Heart left ventricle (tissue), 16 donors: ENCODE measurements at regions not wholly inside any gene's neighbourhood (a gene's known extent, or its start where the extent isn't known, plus 50 kb on each side); places are given as distances from the start of the nearest gene placed in this dataset.
"Not testable (repeated sequence)": the region's sequence is repeated elsewhere in the genome, so short reads cannot be mapped to it uniquely, and the experiment has no call there.

Experiments
- ATAC-seq, 4 donors: fragments of 200-7000 bp; cut with Tn5 transposase; one replicate each; pipeline ENCODE4 v1.9.1; 2020 to 2022; ENCODE audit warnings: moderate library complexity in 4 of 4, mild to moderate bottlenecking in 3 of 4, moderate number of reproducible peaks in 1 of 4
- DNase-seq, 5 donors: peaks; one replicate each; pipeline ENCODE4 v3.0.0-alpha.2; 2020
- H3K27ac ChIP-seq, 12 donors: fragments of 200-600 bp; sonication (generic) in 4 of 12; one replicate each; pipeline versions ENCODE4 v1.5.0 to v1.8.0; 2016 to 2022; ENCODE audit warnings: mild to moderate bottlenecking in 2 of 12
- H3K27me3 ChIP-seq, 9 donors: fragments of 200-600 bp; sonication (generic) in 2 of 9; one replicate each; pipeline versions ENCODE4 v1.5.1 to v1.8.0; 2016 to 2022; ENCODE audit warnings: mild to moderate bottlenecking in 3 of 9
- H3K36me3 ChIP-seq, 9 donors: fragments of 200-600 bp; sonication (generic) in 2 of 9; one replicate each; pipeline versions ENCODE4 v1.5.0 to v1.8.0; 2018 to 2022; ENCODE audit warnings: mild to moderate bottlenecking in 2 of 9
- H3K4me1 ChIP-seq, 12 donors: fragments of 200-600 bp; sonication (generic) in 4 of 12; one replicate each; pipeline versions ENCODE4 v1.5.0 to v1.8.0; 2016 to 2022; ENCODE audit warnings: mild to moderate bottlenecking in 3 of 12
- H3K4me3 ChIP-seq, 12 donors: fragments of 200-600 bp; sonication (generic) in 4 of 12; one replicate each; pipeline versions ENCODE4 v1.5.0 to v1.8.0; 2017 to 2022; ENCODE audit warnings: mild to moderate bottlenecking in 9 of 12, moderate library complexity in 4 of 12
- H3K9me3 ChIP-seq, 12 donors: fragments of 200-600 bp; sonication (generic) in 4 of 12; one replicate each; pipeline versions ENCODE4 v1.5.0 to v1.8.0; 2016 to 2022; ENCODE audit warnings: mild to moderate bottlenecking in 1 of 12
- POLR2A ChIP-seq, 2 donors: fragments of 450-650 bp; IDR thresholded peaks; one replicate each; pipeline ENCODE4 v1.6.1; 2017; ENCODE audit warnings: antibody characterized with exemption in 2 of 2, mild to moderate bottlenecking in 2 of 2, moderate library complexity in 2 of 2
- WGBS, 4 donors: extraction: QIAGEN DNeasy Blood & Tissue Kit in 2 of 4; methylation state at CpG; one replicate each; pipeline versions ENCODE4 v1.1.5 to v1.1.7; 2013 to 2018; 5-methylcytosine and 5-hydroxymethylcytosine counted together
- intact Hi-C, 10 donors: fragments of 100-400 bp; cut with DNase I; formaldehyde crosslinking; loops; one replicate each; pipeline versions ENCODE4 v1.11.1 to v1.14.2; 2022
- TF ChIP-seq, protein P1 (sequence below), 12 donors: fragments of 200-600 bp; sonication (generic) in 4 of 12; IDR thresholded peaks; one replicate each; pipeline versions ENCODE4 v1.5.0 to v1.8.0; 2018 to 2022; ENCODE audit warnings: antibody characterized with exemption in 12 of 12, mild to moderate bottlenecking in 5 of 12
- donor health status: ischemic (EF 13 %, LVEDD 7.1; RV severe dilation, severe dysfunction).
- donor health status: healthy with polysubstance abuse.
- donor health status: DM: no; HTN: yes; CAD: no.
- donor health status: DM: no; HTN: no; CAD: no.
- donor health status: ischemic (EF 25% LVEDD 6.9; RV normal size, moderate dysfunction).
- donor health status: ischemic (EF 25% LVEDD 5.7; RV mildly dilated, moderate dysfunction).
- donor health status: healthy.
- donor health status: DM: yes; HTN: yes; CAD: no.
- donor health status: ischemic (EF 35%, LVEDD 5.7; RV mildly dilated, moderate dysfunction).
- donor health status: nonischemic (EF 11% LVEDD 7.7; RV severe dilation, severe dysfunction).
- donor health status: DM: yes; HTN: yes; CAD: no.
- donor health status: PGD.
- donor health status: ischemic (EF 29% LVEDD 5.4; RV normal size, mild dysfunction).
- donor health status: nonischemic (EF 23%, LVEDD 6.1; RV moderate dilation, normal function).

DNA sequence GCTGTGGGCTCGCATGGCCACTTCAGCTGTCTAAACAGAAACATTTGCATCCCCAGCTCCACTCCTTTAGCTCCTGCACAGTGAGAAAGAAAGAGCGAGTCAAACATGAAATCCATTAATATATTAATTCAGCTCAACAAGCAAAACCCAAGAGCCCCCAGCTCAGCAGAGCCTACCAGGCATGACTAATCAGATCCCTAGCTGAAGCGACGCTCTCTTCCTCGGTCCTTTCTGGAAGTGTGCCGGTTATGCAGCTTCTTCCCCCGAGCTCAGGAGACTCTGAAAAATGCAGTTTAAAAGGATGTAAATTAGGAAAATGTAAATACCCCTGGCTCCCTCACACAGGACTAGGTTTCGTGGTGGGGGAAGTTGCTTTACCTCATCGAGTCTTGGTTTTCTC is 221.5 kb downstream of the ANKRD30B start:
- Histone ChIP-seq H3K4me1 (no peaks in the 10 kb centered on the region), H3K27ac (no peak overlapping the region), H3K4me3 (no peak overlapping the region), H3K36me3 (no peaks in the 10 kb centered on the region), H3K27me3 (no peaks in the 10 kb centered on the region), H3K9me3 (no peaks in the 10 kb centered on the region)
- intact Hi-C loops, result no loop called here
- no peak for ATAC-seq
- 55 to 71% (median 61%) methylated on average over 9 of the region's 9 CpGs for WGBS, 4 donors
- DNase-seq, result no peak
- TF ChIP-seq, protein P1, sequence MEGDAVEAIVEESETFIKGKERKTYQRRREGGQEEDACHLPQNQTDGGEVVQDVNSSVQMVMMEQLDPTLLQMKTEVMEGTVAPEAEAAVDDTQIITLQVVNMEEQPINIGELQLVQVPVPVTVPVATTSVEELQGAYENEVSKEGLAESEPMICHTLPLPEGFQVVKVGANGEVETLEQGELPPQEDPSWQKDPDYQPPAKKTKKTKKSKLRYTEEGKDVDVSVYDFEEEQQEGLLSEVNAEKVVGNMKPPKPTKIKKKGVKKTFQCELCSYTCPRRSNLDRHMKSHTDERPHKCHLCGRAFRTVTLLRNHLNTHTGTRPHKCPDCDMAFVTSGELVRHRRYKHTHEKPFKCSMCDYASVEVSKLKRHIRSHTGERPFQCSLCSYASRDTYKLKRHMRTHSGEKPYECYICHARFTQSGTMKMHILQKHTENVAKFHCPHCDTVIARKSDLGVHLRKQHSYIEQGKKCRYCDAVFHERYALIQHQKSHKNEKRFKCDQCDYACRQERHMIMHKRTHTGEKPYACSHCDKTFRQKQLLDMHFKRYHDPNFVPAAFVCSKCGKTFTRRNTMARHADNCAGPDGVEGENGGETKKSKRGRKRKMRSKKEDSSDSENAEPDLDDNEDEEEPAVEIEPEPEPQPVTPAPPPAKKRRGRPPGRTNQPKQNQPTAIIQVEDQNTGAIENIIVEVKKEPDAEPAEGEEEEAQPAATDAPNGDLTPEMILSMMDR (IDR thresholded peaks at IDR 0.05), result no peak
- TF ChIP-seq POLR2A (IDR thresholded peaks at IDR 0.05), result no peak

DNA sequence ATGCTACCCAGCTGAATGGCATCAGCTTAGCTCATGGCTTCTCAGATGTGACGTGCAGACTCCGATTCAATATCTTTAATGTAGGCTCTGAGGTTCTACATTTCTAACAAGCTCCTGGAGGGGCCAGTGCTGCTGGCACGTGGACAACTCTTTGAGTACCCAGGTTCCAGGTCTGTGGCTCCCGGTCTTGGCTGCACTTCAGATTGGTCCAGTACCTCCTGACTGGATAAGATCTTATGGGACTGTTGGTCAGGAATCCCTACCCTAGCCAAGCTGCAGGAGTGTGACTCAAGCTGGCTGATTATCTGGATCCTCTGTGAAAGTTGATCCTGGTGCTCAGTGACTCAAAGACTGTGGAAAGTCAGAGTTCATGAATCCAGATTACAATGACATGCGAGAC is 222.1 kb downstream of the ANKRD30B start:
- Histone ChIP-seq H3K27me3 (no peaks in the 10 kb centered on the region), H3K4me1 (no peaks in the 10 kb centered on the region), H3K4me3 (no peak overlapping the region), H3K9me3 (no peaks in the 10 kb centered on the region), H3K27ac (no peak overlapping the region), H3K36me3 (no peaks in the 10 kb centered on the region)
- TF ChIP-seq POLR2A (IDR thresholded peaks at IDR 0.05), result no peak
- TF ChIP-seq, protein P1 (IDR thresholded peaks at IDR 0.05), result no peak
- DNase-seq (no peak), ATAC-seq (no peak)
- intact Hi-C loops, result no loop called here
- WGBS, 4 donors, result 63 to 80% (median 75%) methylated on average over 5 of the region's 5 CpGs

DNA sequence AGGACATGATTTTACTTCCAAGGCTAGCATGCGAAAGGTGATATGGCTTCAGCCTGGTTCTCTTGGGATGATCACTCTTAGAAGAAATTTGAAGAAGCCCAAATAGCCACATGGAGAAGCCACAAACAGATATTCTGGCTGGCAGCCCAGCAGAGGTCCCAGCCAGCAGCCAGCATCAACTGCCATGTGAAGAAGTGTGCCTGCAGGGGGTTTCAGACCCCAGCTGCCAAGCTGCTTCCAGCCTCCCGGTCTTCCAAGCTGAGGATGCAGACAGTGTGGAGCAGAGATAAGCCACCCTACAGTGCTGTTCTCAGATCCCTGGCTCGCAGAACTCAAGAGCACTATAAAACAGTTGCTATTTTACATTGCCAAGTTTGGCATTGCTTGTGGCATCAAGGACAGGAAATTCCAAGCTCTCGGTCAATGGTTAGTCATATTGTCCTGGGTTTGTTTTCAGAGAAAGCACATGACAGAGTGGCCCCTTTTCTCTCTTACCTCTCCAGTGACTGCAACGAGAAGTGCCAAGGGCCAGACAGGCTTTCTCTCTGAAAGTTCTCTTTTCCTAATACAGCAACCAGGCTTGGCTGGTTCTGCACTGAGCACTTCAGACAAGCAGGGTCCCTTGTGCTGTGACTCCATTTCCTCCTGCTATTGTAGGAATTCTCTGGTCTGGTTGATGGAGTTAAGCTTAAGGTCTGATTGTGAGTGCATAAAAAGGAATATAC is 223.7 kb downstream of the ANKRD30B start:
- Histone ChIP-seq H3K4me3 (no peak overlapping the region), H3K27ac (no peak overlapping the region), H3K36me3 (no peaks in the 10 kb centered on the region), H3K4me1 (no peaks in the 10 kb centered on the region), H3K9me3 (no peaks in the 10 kb centered on the region), H3K27me3 (no peaks in the 10 kb centered on the region)
- 45 to 67% (median 57%) methylated on average over 5 of the region's 5 CpGs for WGBS, 4 donors
- ATAC-seq, result no peak
- no peak for DNase-seq
- TF ChIP-seq POLR2A (IDR thresholded peaks at IDR 0.05), result no peak
- TF ChIP-seq, protein P1 (IDR thresholded peaks at IDR 0.05), result no peak
- intact Hi-C loops, result no loop called here

DNA sequence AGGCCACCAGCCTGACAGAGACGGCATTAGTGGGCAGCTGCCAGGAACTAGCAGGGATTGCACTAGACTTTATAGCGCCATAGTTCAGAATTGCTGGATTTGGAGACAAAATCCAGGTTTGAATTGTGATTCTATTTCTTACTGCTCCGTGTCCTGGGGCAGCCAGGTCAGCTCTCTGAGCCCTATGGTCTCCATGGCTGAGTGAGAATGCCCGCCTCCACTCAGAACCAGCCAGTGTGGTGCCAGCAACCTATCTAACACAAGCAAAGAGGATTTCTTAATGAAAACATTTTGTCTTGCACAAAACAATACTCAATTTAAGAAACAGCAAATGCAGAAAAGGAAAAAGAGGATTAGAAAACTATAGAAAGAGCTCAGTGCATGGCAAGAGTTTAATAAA is 225.4 kb downstream of the ANKRD30B start:
- WGBS, 4 donors, result 58 to 73% (median 69%) methylated on average over 4 of the region's 4 CpGs

DNA sequence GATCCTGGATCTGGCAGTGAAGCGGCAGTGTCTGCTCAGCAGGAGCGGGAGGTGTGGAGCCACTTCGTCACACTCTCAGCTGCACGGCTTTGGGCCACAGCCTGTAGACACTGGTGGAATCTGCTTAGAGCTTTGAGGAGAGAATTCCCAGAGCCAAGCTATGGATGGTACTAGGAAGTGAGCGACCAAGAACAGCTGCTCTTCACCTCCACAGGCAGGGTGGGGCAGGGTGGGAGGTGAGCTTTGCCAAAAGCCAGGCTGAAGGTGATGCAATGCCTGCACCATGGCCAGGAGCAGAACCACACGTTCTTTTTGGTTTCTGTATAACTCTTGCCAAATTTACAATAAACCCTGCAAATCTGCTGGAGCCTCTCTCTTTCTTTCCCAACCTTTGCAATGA is 226.1 kb downstream of the ANKRD30B start:
- Histone ChIP-seq H3K4me3 (no peak overlapping the region), H3K36me3 (no peaks in the 10 kb centered on the region), H3K27ac (no peak overlapping the region), H3K9me3 (no peaks in the 10 kb centered on the region), H3K27me3 (no peaks in the 10 kb centered on the region), H3K4me1 (no peaks in the 10 kb centered on the region)
- no peak for ATAC-seq
- intact Hi-C loops, result no loop called here
- TF ChIP-seq POLR2A (IDR thresholded peaks at IDR 0.05), result no peak
- TF ChIP-seq, protein P1 (IDR thresholded peaks at IDR 0.05), result no peak
- WGBS, 4 donors, result 64 to 82% (median 73%) methylated on average over 6 of the region's 6 CpGs
- DNase-seq, result no peak

More for the DNA sequence above, 225.4 kb downstream of the ANKRD30B start:
- H3K27me3 ChIP-seq, H3K4me3 ChIP-seq, H3K4me1 ChIP-seq, intact Hi-C loops, ATAC-seq, H3K27ac ChIP-seq, DNase-seq, H3K36me3 ChIP-seq, H3K9me3 ChIP-seq: not testable (repeated sequence)
